ENCODE measurements at regions not wholly inside any gene's neighbourhood (a gene's known extent, or its start where the extent isn't known, plus 50 kb on each side); places are given as distances from the start of the nearest gene placed in this dataset.
"Not testable (repeated sequence)": the region's sequence is repeated elsewhere in the genome, so short reads cannot be mapped to it uniquely, and the experiment has no call there.

DNA sequence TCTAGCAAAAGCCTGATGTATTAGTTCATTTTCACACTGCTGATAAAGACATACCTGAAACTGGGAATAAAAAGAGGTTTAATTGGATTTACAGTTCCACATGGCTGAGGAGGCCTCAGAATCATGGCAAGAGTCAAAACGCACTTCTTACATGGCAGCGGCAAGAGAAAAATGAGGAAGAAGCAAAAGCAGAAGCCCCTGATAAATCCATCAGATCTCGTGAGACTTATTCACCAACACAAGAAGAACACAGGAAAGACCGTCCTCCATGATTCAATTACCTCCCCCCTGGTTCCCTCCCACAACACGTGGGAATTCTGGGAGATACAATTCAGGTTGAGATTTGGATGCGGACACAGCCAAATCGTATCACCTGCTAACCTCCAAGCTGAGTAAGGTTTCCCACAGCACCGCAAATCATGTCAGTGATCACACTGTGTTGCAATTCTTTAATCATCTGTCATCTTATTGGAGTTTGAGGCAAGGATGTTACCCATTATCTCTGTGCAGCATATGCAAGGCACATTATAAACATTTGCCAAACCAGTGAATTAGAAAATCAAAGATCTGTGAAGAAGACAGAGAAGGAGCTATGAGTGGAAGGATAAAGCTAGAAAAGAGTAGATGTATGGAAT lies 128.5 kb downstream of the ZNF281 start:
- no peak for DNase-seq

DNA sequence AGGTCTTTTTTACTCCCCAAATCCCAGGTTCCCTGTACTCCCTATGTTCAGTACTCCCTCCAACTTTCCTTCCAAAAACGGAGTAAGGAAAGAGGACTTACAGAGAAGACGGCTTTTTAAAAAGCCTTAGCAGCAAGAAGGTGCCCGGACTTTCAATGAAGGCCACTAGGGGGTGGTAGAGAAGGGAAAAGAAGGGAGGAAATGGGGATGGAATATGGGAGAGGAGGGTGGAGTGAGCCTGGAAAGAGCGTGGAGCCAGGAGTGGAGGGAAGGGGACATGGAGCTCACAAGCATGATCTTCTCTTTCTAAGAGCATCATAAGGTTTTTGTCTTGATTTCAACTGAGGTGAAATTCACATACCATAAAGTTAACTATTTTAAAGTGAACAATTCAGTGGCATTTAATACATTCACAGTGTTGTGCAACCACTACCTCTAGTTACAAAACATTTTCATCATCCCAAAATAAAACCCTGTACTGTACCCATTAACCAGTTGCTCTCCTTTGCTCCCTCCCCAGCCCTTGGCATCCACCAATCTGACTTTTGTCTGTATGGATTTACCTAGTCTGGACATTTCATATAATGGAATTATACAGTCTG lies 129.9 kb downstream of the ZNF281 start:
- peak; percentile 77 for DNase-seq

DNA sequence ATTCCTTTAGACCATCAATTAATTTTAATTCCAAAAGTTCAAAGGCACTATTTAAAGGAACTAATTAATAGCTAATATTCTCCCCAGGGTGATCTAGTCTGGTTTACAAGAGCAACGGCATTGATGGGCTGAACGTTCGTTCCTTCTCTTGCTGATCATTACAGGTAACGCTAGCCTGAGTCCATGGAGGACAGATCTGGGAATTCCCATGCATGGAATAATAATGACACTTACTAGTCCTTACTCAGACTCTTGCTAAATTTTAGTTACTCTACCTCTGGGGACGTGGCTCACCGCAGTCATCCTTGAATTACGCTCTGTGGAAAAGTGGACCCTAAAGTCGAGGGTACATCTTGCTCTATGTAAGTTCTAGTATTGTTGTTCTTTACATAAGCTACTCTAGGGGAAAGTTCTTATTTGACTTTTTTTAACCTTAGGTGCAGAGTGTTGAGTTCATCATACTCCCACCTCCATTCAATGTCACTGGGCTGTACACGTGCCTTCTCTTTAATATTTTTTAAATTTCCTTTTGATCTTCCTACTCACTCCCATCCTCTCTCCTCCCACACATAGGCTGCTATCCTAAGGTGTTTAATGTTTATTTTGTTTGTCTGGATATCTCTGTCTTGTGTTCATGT lies 133.9 kb downstream of the ZNF281 start:
- DNase-seq: no peak

DNA sequence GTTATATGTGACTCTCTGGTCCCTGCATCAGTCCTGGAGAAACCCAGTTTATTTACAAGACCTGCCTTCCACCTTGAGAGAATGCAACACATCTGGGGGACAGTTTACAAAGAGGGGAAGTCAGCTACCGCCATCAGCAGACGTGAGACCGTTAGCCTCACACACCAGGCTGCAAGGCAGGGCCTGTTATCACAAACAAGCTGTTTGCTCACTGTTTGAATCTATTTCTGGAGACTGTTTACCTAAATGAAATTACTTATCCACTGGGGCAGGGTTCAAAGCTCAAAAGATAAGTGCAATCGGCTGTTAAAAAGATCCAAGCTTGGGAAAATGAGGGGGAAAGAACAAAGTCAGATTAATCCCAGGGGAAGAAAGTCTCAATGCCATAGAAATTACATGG lies 134.4 kb downstream of the ZNF281 start:
- no peak for DNase-seq

DNA sequence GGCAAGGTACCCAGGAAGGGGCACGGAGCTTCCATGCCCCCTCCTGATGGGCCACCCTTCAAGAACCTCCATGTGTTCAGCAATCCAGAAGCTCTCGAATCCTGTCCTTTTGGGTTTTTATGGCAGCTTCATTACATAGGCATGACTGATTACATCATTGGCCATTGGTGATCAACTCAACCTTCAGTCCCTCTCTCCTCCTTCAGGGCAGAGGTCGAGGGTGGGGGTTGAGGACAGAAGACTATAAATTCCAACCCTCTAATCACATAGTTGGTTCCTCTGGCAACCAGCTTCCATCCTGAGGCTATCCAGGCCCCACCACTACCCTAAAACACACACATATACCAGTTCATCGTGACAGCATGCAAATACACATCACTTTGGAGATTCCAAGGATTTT lies 135.7 kb downstream of the ZNF281 start:
- no peak for DNase-seq

DNA sequence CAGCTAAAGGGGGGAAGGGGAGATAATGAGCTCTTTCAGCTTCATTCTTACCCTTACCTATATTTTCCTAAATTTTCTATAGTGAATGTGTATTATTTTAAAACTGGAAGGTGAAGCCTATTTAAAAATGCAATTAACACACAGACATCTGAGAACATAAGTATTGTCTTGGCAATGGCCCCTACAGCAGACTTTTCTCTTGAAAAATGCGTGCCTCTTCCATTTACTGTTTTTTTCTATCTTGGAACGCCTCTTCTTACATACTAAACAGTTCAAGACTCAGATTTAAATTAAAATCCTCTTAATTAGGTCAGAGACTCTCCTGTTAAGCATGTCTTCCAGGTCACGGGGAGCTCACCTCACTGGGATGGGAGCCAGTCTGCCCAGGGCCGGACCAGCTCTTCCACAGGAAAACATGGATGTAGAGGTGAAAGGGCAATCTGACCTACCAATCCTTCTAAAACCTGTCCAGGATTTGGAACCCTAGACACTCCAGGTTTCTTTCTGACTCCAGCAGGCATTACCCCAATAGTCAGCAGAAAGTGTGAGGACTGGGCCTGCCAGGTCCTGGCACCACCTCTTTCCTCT lies 137.3 kb downstream of the ZNF281 start:
- DNase-seq: no peak

DNA sequence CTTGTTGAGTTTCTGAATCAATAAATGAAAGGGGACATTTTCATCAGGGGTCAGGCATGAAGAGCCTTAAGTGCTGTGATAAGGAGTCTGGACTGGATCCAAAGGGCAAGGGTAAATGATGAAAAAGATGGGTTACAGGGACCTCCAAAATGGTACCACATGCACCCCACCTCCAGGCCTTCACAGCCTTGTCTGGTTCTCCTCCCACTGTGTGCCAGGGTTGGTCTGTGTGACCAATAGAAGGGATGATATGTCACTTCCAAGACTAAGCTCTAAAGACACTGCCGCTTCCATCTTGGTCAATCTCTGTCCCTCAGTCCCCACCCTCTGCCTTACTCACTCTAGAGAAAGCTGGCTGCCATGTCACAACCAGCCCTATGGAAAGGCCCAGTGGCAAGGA lies 140.6 kb downstream of the ZNF281 start:
- no peak for DNase-seq

DNA sequence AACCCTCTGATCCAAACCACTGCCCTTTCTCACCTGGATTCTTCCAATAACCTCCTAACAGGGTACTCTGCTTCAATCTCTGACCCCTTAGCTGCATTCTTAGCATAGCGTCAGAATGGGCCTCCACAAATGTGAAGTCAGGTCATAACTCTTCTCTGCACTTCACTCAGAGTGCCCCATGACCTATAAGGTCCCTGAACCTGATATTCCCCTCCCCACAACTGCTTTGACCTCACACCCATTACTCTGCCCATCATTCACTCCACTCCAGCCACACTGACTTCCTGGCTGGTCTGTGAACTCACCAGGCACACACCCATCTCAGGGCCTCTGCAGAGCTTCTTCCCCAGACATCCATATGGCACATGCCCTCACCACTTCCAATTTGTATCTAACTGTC lies 141.9 kb downstream of the ZNF281 start:
- no peak for DNase-seq

DNA sequence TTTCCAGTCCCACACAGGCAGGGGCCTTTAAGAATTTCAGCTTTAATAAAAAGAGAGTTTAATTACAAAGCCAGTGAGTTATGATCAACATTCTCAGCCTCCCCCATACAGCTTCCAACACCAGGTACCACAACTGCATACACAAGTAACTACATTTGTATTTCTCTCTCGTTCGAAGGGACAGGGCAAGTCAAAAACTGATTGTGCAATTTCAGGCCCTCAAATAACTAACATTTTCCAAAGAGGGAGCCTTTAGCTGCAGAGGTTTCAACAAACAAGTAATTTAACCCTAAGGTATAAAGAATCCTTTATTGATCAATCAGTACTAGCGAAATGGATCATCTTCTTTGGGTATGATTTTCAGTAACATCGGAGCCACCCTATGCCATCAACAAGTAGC lies 142.4 kb downstream of the ZNF281 start:
- no peak for DNase-seq

DNA sequence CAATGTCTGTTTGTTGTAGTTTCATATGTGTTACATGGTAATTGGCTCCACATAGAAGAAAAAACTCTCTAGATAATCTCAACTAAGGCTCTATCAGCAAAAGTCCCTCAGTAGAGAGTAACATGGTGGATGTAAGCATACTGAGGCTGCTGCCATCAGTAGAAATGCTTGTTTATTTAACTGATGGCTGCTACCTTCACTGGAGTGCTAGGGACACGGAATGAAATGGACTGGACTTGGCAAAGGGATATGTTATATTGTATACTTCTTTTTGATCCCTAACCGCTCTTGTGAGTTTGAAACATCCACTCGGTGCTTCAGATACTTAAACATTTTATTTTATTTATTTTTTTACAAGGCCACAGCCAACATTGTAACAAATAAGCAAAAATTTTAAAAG lies 143.0 kb downstream of the ZNF281 start:
- DNase-seq: no peak

DNA sequence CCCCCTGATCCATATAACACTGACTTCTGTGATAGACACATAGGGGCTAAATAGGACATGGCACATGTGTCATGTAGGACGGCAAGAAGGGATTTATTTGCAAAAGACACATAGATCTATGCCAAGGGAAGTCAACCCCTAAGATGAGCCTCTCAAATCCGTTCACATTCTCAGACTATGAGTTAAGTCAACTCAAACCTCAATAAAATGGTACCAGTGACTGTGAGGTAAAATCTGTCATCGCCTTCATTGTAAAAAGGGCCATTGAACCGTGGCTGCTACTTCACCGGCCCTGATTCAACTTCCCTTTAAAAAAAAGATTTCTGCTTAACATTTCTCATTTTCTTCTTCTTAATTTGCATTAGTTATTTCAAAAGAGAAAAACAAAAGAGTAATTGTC lies 144.0 kb downstream of the ZNF281 start:
- DNase-seq: no peak

DNA sequence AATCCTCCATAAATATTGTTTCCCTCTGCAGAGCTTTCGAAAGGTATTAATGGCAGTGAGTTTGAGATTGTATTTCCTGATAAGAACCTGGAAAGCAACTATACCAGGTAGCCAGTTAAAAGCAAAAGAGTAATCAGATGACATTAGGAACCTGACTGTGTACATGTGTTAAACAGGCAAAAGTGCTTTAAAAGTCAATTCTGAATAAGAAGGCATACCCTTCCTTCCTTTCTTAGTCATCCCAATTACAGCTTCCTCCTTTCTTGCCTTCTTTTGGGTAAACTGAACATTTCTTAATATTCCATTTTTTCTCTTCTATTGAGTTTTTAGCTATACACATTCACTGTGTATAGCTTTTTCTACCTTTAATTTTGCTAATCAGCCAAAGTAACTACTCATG lies 144.7 kb downstream of the ZNF281 start:
- no peak for DNase-seq

DNA sequence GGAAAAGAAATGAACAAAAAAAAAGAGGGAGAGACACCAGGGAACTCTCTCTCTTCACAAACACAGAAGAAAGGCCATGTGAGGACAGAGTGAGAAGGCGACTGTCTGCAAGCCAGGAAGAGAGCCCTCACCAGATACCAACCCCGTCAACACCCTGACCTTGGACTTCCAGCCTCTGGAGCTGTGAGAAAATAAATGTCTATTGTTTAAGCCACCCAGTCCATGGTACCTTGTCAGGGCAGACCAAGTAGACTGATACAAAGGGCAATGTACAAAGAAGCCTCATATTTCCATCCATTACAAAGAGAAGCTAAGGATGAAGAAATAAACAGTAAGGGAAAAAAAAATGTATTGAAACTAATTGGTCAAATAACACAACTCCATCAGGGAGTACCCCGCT lies 146.6 kb downstream of the ZNF281 start:
- DNase-seq: no peak

DNA sequence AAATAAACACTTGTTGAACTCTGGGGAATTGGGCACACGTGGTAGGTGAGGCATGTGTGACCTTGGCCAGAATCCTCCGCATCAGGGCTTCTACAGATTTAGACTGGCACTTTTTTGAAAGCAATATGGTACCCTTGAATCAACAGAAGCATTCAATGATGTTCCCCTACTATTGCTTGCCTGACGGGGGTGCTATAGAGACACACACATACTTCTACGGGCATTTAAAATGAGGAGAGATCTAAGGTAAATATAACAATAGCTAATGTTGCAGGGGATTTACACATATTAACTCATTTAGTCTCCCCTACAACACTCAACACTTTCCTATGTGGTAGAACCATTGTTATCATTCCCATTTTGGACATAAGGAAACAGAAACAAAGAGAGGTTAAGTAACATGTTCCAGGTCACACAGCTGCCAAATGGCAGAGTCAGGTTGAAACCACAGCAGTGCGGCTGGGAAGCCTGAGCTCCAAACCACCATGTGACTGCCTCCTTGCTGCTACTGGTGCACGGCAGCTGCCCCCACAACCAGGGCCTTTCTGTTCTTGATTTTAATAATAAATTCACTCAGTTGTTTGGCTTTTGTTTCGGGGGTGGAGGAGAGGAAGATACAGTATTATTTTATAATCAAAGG lies 147.4 kb downstream of the ZNF281 start:
- DNase-seq: peak; percentile 64

DNA sequence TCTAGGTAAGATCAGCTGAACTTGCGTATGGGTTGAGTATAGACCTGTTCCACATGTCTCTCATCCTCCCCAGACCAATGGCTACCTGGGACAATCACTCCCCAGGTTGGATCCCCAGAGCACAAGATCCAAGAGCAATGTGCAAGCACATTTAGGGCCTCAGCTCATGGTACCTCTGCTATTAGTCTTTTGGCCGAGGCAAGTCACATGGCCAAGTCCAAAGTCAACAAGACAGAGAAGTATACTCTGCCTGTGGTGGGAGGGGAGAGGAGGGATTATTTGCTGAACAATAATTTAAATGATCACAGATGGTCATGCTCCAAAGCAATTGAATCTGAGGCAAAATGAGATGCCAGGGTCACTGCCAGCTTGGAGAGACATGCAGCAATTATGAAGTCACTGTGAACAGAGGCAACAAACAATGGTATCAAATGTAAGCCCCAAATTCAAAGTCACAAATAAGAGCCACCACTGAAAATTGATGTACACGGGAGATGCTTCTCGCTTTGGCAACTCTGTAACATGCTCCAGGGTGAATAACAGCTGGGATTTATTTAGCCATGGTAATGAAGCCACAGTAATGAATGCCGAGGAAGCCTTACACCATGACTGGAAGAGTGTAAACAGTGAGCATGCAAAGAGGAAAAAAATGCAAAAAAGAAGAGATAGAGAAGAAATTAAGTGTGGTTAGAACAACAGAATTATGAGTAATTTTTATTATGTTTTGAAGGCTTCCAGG lies 149.1 kb downstream of the ZNF281 start:
- no peak for DNase-seq

DNA sequence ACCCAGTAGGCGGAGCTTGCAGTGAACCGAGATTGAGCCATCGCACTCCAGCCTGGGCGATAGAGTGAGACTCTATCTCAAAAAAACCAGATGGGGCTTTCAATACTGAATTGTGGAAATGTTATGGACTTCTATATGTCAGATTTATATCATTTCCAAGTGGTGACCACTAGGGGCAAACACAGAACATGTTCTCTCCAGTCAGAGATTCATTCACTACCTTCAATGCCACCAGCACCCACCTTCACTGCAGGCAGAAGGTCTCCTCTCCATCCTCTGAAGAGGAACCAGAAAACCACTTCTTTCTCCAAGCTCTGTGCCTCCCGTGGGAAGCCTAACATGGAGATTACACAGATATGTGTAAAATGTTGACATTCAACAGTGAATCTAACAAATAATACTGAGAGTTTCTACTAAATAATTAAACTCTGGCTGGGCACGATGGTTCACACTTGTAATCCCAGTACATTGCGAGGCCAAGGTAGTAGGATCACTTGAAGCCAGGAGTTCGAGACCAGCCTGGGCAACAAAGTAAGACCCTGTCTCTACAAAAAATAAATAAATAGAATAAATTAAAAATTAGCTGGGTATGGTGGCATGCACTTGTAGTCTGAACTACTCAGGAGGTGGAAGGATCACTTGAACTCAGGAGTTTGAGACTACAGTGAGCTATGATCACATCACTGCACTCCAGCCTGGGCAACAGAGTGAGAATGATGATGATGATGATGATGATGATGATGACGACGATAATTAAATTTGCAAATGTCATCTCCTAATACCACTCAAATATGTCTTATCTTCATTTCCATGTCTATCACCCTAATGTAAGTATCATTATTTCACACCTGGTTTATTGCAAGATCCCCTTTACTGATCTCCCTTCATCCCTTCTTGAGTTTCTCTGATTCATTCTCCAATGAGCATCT lies 151.1 kb downstream of the ZNF281 start:
- DNase-seq: peak; percentile 58

DNA sequence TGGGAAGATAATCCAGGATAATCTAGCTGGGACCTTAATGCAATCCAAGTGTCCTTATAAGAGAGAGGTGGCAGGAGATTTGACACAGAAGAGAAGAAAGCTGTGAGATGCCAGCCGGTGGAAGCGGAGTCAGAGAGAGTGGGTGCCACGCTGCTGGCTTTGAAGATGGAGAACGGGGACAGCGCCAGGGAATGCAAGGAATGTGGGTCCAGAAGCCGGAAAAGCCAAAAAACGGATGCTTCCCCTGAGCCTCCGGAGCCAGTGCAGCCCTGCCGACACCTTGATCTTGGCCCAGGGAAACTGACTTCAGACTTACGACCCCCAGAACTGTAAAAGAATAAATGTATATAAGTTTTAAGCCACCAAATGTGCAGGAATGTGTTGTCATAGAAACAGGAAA lies 152.6 kb downstream of the ZNF281 start:
- peak; percentile 27 for DNase-seq

DNA sequence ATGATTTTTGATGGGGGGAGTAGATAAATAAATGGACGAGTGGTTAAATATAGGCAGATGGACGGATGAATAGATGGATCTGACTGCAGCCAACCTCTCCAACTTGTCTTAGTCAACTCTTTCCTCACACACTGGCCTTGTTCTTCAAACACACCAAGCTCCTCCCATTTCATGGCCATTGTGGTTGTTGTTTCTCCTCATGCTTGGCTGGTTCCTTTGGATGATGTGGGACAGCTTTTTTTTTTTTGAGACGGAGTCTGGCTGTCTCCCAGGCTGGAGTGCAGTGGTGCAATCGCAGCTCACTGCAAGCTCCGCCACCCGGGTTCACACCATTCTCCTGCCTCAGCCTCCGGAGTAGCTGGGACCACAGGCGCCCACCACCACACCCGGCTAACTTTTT lies 155.2 kb downstream of the ZNF281 start:
- not testable (repeated sequence) for DNase-seq

DNA sequence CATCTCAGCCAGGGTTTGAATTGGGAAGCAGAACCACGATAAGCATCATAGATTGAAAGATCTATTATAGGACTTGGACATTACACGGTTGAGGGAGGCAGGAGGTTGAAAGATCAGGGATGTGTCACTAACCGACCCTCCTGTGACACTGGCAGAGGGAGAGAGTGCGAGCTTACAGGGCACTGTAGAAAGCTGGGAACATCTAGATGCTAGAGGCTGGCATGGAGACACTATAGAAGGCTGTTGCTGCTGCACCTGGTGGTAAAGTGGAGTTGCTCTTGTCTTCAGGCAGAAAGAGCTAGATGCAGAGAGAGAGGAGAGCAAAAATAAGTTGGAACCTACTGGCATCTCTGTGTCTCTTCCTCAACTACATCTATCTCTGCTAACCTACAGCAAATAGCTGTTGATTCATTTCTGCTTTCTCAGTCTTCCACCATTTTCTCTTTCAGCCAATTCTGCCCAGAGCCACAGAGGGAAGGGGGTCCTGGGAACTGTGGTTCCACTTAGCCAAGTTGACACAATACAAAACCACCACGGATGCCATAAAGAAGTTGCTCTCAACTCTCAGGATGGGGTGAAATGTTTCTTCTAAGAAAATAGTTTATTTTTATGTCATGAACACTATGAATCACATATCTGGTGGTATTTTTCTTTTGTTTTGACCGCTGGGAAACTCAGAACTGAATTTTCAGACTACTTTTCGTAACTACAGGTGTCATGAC lies 155.9 kb downstream of the ZNF281 start:
- no peak for DNase-seq

DNA sequence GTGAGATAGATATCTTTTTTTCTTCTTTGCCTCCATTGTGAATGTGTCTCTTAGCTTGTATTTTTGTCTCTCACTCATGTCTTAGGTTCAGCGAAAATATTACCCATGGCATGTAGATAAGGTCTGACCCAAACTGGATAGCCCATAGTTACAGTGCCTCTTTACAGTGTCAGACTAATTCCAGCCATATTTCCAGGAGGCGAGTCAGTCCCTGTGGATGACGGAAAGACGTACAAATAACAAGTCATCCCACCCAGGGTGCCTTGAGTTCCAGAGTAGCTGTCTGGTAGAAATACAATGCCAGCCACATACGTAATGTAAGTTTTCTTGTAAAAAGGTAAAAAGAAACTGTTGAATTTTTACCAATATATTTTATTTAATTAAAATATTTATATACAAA lies 157.3 kb downstream of the ZNF281 start:
- no peak for DNase-seq

DNA sequence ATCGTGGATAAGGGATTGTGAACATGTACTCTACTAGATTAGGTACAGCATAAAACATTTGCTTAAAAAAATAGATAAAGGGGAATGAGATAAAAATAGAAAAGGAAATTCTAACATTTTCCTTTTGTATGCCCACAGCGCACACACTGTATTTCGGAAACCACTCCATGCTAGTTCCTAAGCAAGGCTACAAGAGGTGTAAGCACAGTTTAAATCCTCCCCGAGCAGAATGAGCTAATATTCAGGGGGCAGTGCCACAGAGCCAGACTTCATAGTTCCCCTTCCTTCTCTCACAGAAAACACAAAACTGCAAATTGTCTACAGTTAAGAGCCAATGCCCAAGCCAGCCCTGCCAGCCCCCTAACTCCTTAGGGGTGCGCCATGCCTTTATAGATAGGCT lies 159.4 kb downstream of the ZNF281 start:
- DNase-seq: no peak

All from dermis blood vessel endothelial cell (primary cell).